MCF 10A (cell line): ENCODE measurements at regions not wholly inside any gene's neighbourhood (a gene's known extent, or its start where the extent isn't known, plus 50 kb on each side); places are given as distances from the start of the nearest gene placed in this dataset.

ENCODE experiments used
- BruUV-seq: library from RNA; stranded (reverse); fragments of 400-500 nt; replicated peaks from 2 replicates; lab custom pipeline; 2021; lab: Mats Ljungman, UMichigan
- CTCF ChIA-PET: fragments of 300-600 bp; sonication (Branson Sonifier 250); formaldehyde crosslinking; extraction: SDS; loops from one replicate; lab custom pipeline; 2021; ENCODE audit warnings: antibody characterized with exemption, inconsistent platforms; lab: Yijun Ruan, JAX
- POLR2A ChIA-PET: fragments of 300-600, 350-650 bp; sonication (Branson Sonifier 250); formaldehyde crosslinking; extraction: SDS; loops from one replicate; lab custom pipeline; 2020; ENCODE audit warnings: antibody characterized with exemption, inconsistent platforms; lab: Yijun Ruan, JAX
- DNase-seq: peaks from one replicate; pipeline ENCODE4 v3.0.0-alpha.2; 2018; ENCODE audit not compliant: unreplicated experiment
- H3K27ac Mint-ChIP-seq: one replicate; pipeline ENCODE4 v1.8.0; 2022; ENCODE audit warnings: mild to moderate bottlenecking, low read depth, mixed read lengths; ENCODE audit not compliant: unreplicated experiment
- H3K27me3 Mint-ChIP-seq: one replicate; pipeline ENCODE4 v1.8.0; 2022; ENCODE audit warnings: mixed read lengths; ENCODE audit not compliant: insufficient read depth, unreplicated experiment
- H3K36me3 Mint-ChIP-seq: one replicate; pipeline ENCODE4 v1.8.0; 2022; ENCODE audit warnings: mild to moderate bottlenecking, moderate library complexity, mixed read lengths; ENCODE audit not compliant: insufficient read depth, unreplicated experiment
- H3K4me1 Mint-ChIP-seq: one replicate; pipeline ENCODE4 v1.8.0; 2022; ENCODE audit warnings: mixed read lengths; ENCODE audit not compliant: insufficient read depth, unreplicated experiment
- H3K4me3 Mint-ChIP-seq: one replicate; pipeline ENCODE4 v1.8.0; 2022; ENCODE audit warnings: mild to moderate bottlenecking, moderate library complexity, mixed read lengths; ENCODE audit not compliant: unreplicated experiment
- H3K9me3 Mint-ChIP-seq: one replicate; pipeline ENCODE4 v1.8.0; 2022; ENCODE audit warnings: mixed read lengths; ENCODE audit not compliant: unreplicated experiment
- CTCF ChIP-seq: fragments of 200-600 bp; IDR thresholded peaks from one replicate; pipeline ENCODE4 v1.8.0; 2022; ENCODE audit warnings: antibody characterized with exemption, mild to moderate bottlenecking; ENCODE audit not compliant: unreplicated experiment
- intact Hi-C: fragments of 100-400 bp; cut with micrococcal nuclease; formaldehyde crosslinking; loops from 2 replicates; pipeline ENCODE4 v1.14.1; 2022

GRCh38 chr6:104301951-104302350, 557.8 kb downstream of the HACE1 start:
- no TSS peak for BruUV-seq
- H3K4me1 Mint-ChIP-seq, result peaks cover 6% of the 10 kb centered on the region

GRCh38 chr6:104286641-104287040, 573.1 kb downstream of the HACE1 start:
- intact Hi-C loops, result no loop called here
- H3K9me3 Mint-ChIP-seq, result no peaks in the 10 kb centered on the region
- H3K4me1 Mint-ChIP-seq, result peaks cover 14% of the 10 kb centered on the region
- H3K36me3 Mint-ChIP-seq, result no peaks in the 10 kb centered on the region
- H3K27me3 Mint-ChIP-seq, result no peaks in the 10 kb centered on the region
- ChIA-PET CTCF (no interaction called here), POLR2A (no interaction called here)
- BruUV-seq, result no TSS peak
- H3K4me3 Mint-ChIP-seq, result peak overlapping the region; percentile 0
- no peak for DNase-seq
- peak overlapping the region; percentile 25 for H3K27ac Mint-ChIP-seq
- no peak for TF ChIP-seq CTCF

More at GRCh38 chr6:104301951-104302350, 557.8 kb downstream of the HACE1 start:
- ChIA-PET CTCF (interaction anchor here (0.6 kb wide), 1 partner anchor 195 kb away, joined by 4 read pairs; no protein-coding TSS in a partner anchor), POLR2A (no interaction called here)
- no peak for TF ChIP-seq CTCF
- Mint-ChIP-seq H3K27ac (no peak overlapping the region), H3K9me3 (no peaks in the 10 kb centered on the region), H3K27me3 (no peaks in the 10 kb centered on the region), H3K4me3 (no peak overlapping the region), H3K36me3 (no peaks in the 10 kb centered on the region)
- intact Hi-C loops, result no loop called here
- no peak for DNase-seq

GRCh38 chr6:104284872-104285271, 574.8 kb downstream of the HACE1 start:
- ChIA-PET CTCF (interaction anchor here (0.6 to 1.1 kb wide), 3 partner anchors 12 to 1639 kb away, joined by 3 read pairs; no protein-coding TSS in a partner anchor), POLR2A (interaction anchor here (0.8 kb wide), 1 partner anchor 14 kb away, joined by 3 read pairs; no protein-coding TSS in a partner anchor)
- no peaks in the 10 kb centered on the region for H3K27me3 Mint-ChIP-seq
- H3K4me1 Mint-ChIP-seq, result peaks cover 14% of the 10 kb centered on the region
- no peak for TF ChIP-seq CTCF
- intact Hi-C loops, result no loop called here
- DNase-seq, result no peak
- BruUV-seq, result no TSS peak
- no peak overlapping the region for H3K27ac Mint-ChIP-seq
- H3K36me3 Mint-ChIP-seq, result no peaks in the 10 kb centered on the region
- no peaks in the 10 kb centered on the region for H3K9me3 Mint-ChIP-seq
- no peak overlapping the region for H3K4me3 Mint-ChIP-seq

GRCh38 chr6:104282581-104282980, 577.1 kb downstream of the HACE1 start:
- Mint-ChIP-seq H3K27me3 (no peaks in the 10 kb centered on the region), H3K36me3 (no peaks in the 10 kb centered on the region), H3K9me3 (no peaks in the 10 kb centered on the region), H3K27ac (no peak overlapping the region), H3K4me3 (no peak overlapping the region), H3K4me1 (peaks cover 19% of the 10 kb centered on the region)
- no peak for DNase-seq
- no TSS peak for BruUV-seq
- TF ChIP-seq CTCF, result no peak
- intact Hi-C loops, result no loop called here
- POLR2A ChIA-PET, result no interaction called here
- CTCF ChIA-PET, result interaction anchor here (0.6 to 1.4 kb wide), 3 partner anchors 25 to 183 kb away, joined by 3 read pairs; no protein-coding TSS in a partner anchor
